CD4-positive, alpha-beta T cell (primary cell): ENCODE measurements at regions not wholly inside any gene's neighbourhood (a gene's known extent, or its start where the extent isn't known, plus 50 kb on each side); places are given as distances from the start of the nearest gene placed in this dataset.

Source experiments
- ATAC-seq: fragments of 200-7000 bp; cut with Tn5 transposase; one replicate; pipeline ENCODE4 v1.10.0; 2022; ENCODE audit warnings: mild to moderate bottlenecking; ENCODE audit not compliant: poor library complexity
- CTCF ChIA-PET: fragments of 350-600 bp; sonication (Branson Sonifier 250); formaldehyde crosslinking; loops from one replicate; lab custom pipeline; 2021; ENCODE audit warnings: antibody characterized with exemption, inconsistent platforms; lab: Charles Lee
- POLR2A ChIA-PET: fragments of 350-600 bp; sonication (Branson Sonifier 250); formaldehyde crosslinking; loops from one replicate; lab custom pipeline; 2021; ENCODE audit warnings: antibody characterized with exemption, inconsistent platforms; lab: Charles Lee
- DNase-seq, 14 experiments: peaks; one replicate each; pipeline ENCODE4 v3.0.0-alpha.2; 2013 to 2020; ENCODE audit warnings: mixed read lengths in 2 of 14
- H3K27ac ChIP-seq, 2 donors: one replicate each; pipeline versions ENCODE4 v1.5.1 to v1.7.0; 2013; ENCODE audit warnings: low read length in 2 of 2, low read depth in 1 of 2, mild to moderate bottlenecking in 1 of 2
- H3K27me3 ChIP-seq, 2 experiments: 1 replicate in 1 of 2; 2 replicates in 1 of 2; pipeline versions ENCODE4 v1.6.1 to v1.7.0; 2013; ENCODE audit warnings: low read length in 2 of 2, control low read depth in 1 of 2, mild to moderate bottlenecking in 1 of 2, moderate library complexity in 1 of 2; ENCODE audit not compliant: insufficient read depth in 2 of 2, control insufficient read depth in 1 of 2
- H3K36me3 ChIP-seq: one replicate; pipeline ENCODE4 v1.6.1; 2013; ENCODE audit warnings: low read length, control low read depth; ENCODE audit not compliant: insufficient read depth
- H3K4me1 ChIP-seq: one replicate; pipeline ENCODE4 v1.6.1; 2013; ENCODE audit warnings: low read length, control low read depth; ENCODE audit not compliant: insufficient read depth
- H3K4me3 ChIP-seq: one replicate; pipeline ENCODE4 v1.5.1; 2013; ENCODE audit warnings: mild to moderate bottlenecking, low read length, moderate library complexity
- H3K9me3 ChIP-seq, 2 experiments: 1 replicate in 1 of 2; 2 replicates in 1 of 2; pipeline versions ENCODE4 v1.6.1 to v1.7.0; 2013; ENCODE audit warnings: low read length in 2 of 2, mild to moderate bottlenecking in 2 of 2, control low read depth in 1 of 2, moderate library complexity in 1 of 2; ENCODE audit not compliant: control insufficient read depth in 1 of 2, insufficient read depth in 1 of 2
- H3K27ac Mint-ChIP-seq: one replicate; pipeline ENCODE4 v1.8.0; 2020; ENCODE audit warnings: mixed read lengths
- H3K27me3 Mint-ChIP-seq: one replicate; pipeline ENCODE4 v1.8.0; 2021; ENCODE audit warnings: mixed read lengths
- H3K36me3 Mint-ChIP-seq: one replicate; pipeline ENCODE4 v1.8.0; 2021; ENCODE audit warnings: low read depth, mixed read lengths
- H3K4me1 Mint-ChIP-seq: one replicate; pipeline ENCODE4 v1.8.0; 2021; ENCODE audit warnings: low read depth, mixed read lengths
- H3K4me3 Mint-ChIP-seq: one replicate; pipeline ENCODE4 v1.8.0; 2020; ENCODE audit warnings: mild to moderate bottlenecking, mixed read lengths
- H3K9me3 Mint-ChIP-seq: one replicate; pipeline ENCODE4 v1.8.0; 2020; ENCODE audit warnings: mixed read lengths
- CTCF ChIP-seq: fragments of 200-600 bp; IDR thresholded peaks from one replicate; pipeline ENCODE4 v1.8.0; 2022; ENCODE audit warnings: antibody characterized with exemption, mild to moderate bottlenecking
- intact Hi-C, 2 experiments: fragments of 100-400 bp; cut with DNase I in 1 of 2; cut with micrococcal nuclease in 1 of 2; formaldehyde crosslinking; loops; one replicate each; pipeline versions ENCODE4 v1.15.1 to v1.9.0; 2023 to 2025; cut with DNase I, micrococcal nuclease

GRCh38 chr14:35931346-35931745, 105.2 kb downstream of the BRMS1L start:
- TF ChIP-seq CTCF = no peak
- intact Hi-C loops = no loop called here
- no peaks in the 10 kb centered on the region for H3K9me3 Mint-ChIP-seq
- H3K27me3 Mint-ChIP-seq = no peaks in the 10 kb centered on the region
- ATAC-seq = no peak
- DNase-seq = no peak
- CTCF ChIA-PET = no interaction called here
- Histone ChIP-seq H3K9me3 (no peaks in the 10 kb centered on the region), H3K4me3 (no peak overlapping the region), H3K27me3 (no peaks in the 10 kb centered on the region), H3K4me1 (peaks cover 12% of the 10 kb centered on the region), H3K36me3 (no peaks in the 10 kb centered on the region), H3K27ac (no peak overlapping the region)
- H3K4me3 Mint-ChIP-seq = no peak overlapping the region
- H3K36me3 Mint-ChIP-seq = no peaks in the 10 kb centered on the region
- peaks cover 33% of the 10 kb centered on the region for H3K4me1 Mint-ChIP-seq
- H3K27ac Mint-ChIP-seq = no peak overlapping the region
- POLR2A ChIA-PET = no interaction called here

GRCh38 chr14:35929186-35929585, 103.0 kb downstream of the BRMS1L start:
- no peak overlapping the region for H3K27ac ChIP-seq
- DNase-seq (no peak), ATAC-seq (no peak)
- H3K9me3 ChIP-seq = no peaks in the 10 kb centered on the region
- Mint-ChIP-seq H3K36me3 (no peaks in the 10 kb centered on the region), H3K9me3 (no peaks in the 10 kb centered on the region), H3K27ac (no peak overlapping the region), H3K4me1 (peaks cover 27% of the 10 kb centered on the region), H3K4me3 (no peak overlapping the region), H3K27me3 (no peaks in the 10 kb centered on the region)
- ChIA-PET POLR2A (no interaction called here), CTCF (no interaction called here)
- no peak overlapping the region for H3K4me3 ChIP-seq
- H3K36me3 ChIP-seq = no peaks in the 10 kb centered on the region
- no peaks in the 10 kb centered on the region for H3K27me3 ChIP-seq
- peaks cover 12% of the 10 kb centered on the region for H3K4me1 ChIP-seq
- TF ChIP-seq CTCF = no peak
- intact Hi-C loops = no loop called here

- Mint-ChIP-seq H3K4me1 (peaks cover 14% of the 10 kb centered on the region), H3K36me3 (no peaks in the 10 kb centered on the region), H3K9me3 (no peaks in the 10 kb centered on the region), H3K27me3 (no peaks in the 10 kb centered on the region), H3K27ac (no peak overlapping the region), H3K4me3 (no peak overlapping the region)
- no peaks in the 10 kb centered on the region for H3K9me3 ChIP-seq
- no peak overlapping the region for H3K27ac ChIP-seq
- H3K4me1 ChIP-seq = peaks cover 9% of the 10 kb centered on the region
- ATAC-seq (no peak), DNase-seq (no peak)
- ChIA-PET POLR2A (no interaction called here), CTCF (no interaction called here)
- no peaks in the 10 kb centered on the region for H3K36me3 ChIP-seq
- no peaks in the 10 kb centered on the region for H3K27me3 ChIP-seq
- no peak for TF ChIP-seq CTCF
- intact Hi-C loops = no loop called here
- no peak overlapping the region for H3K4me3 ChIP-seq
Observed at GRCh38 chr14:35927727-35928126, 101.6 kb downstream of the BRMS1L start.
